PC-3 (cell line): ENCODE measurements at regions not wholly inside any gene's neighbourhood (a gene's known extent, or its start where the extent isn't known, plus 50 kb on each side); places are given as distances from the start of the nearest gene placed in this dataset.

ENCODE experiments used
- ATAC-seq: fragments of 200-7000 bp; cut with Tn5 transposase; 2 replicates; pipeline ENCODE4 v1.9.1; 2020; ENCODE audit warnings: mild to moderate bottlenecking, moderate library complexity
- BruUV-seq: library from RNA; stranded (reverse); fragments of 400-500 nt; replicated peaks from 2 replicates; lab custom pipeline; 2021; lab: Mats Ljungman, UMichigan
- CTCF ChIA-PET: fragments of 300-600 bp; sonication (Branson Sonifier 250); formaldehyde crosslinking; loops from one replicate; lab custom pipeline; 2022; ENCODE audit warnings: antibody characterized with exemption; lab: Charles Lee
- POLR2A ChIA-PET: fragments of 300-600 bp; sonication (Branson Sonifier 250); formaldehyde crosslinking; loops from one replicate; lab custom pipeline; 2022; ENCODE audit warnings: antibody characterized with exemption; ENCODE audit not compliant: unreplicated experiment; lab: Charles Lee
- DNase-seq: peaks from one replicate; pipeline ENCODE4 v3.0.0-alpha.2; 2015
- H2AFZ ChIP-seq: fragments of 300-600 bp; sonication (generic); 2 replicates; pipeline ENCODE4 v1.6.0; 2016; ENCODE audit warnings: antibody characterized with exemption, low read length
- H3F3A ChIP-seq: fragments of 300-600 bp; sonication (generic); one replicate; pipeline ENCODE4 v1.6.0; 2017; ENCODE audit warnings: antibody characterized with exemption, low read length, control low read depth, mild to moderate bottlenecking; ENCODE audit not compliant: unreplicated experiment
- H3K27ac ChIP-seq: fragments of 300-600 bp; sonication (generic); 2 replicates; pipeline ENCODE4 v1.5.1; 2016; ENCODE audit warnings: mild to moderate bottlenecking, low read length
- H3K27me3 ChIP-seq: fragments of 300-600 bp; sonication (generic); 2 replicates; pipeline ENCODE4 v1.6.1; 2016; ENCODE audit warnings: low read length, mixed read lengths
- H3K36me3 ChIP-seq: fragments of 300-600 bp; sonication (generic); 2 replicates; pipeline ENCODE4 v1.6.1; 2016; ENCODE audit warnings: low read depth, mixed run types, low read length, mixed read lengths
- H3K4me1 ChIP-seq: fragments of 300-600 bp; sonication (generic); 2 replicates; pipeline ENCODE4 v1.5.1; 2016; ENCODE audit warnings: low read length; ENCODE audit not compliant: insufficient read depth
- H3K4me2 ChIP-seq: fragments of 300-600 bp; sonication (generic); 2 replicates; pipeline ENCODE4 v1.6.0; 2016; ENCODE audit warnings: low read length
- H3K4me3 ChIP-seq: fragments of 300-600 bp; sonication (generic); 2 replicates; pipeline ENCODE4 v1.5.1; 2016; ENCODE audit warnings: mild to moderate bottlenecking, low read length, mixed read lengths
- H3K79me2 ChIP-seq: fragments of 300-600 bp; sonication (generic); 2 replicates; pipeline ENCODE4 v1.6.1; 2017; ENCODE audit warnings: low read length, mixed read lengths
- H3K9ac ChIP-seq: fragments of 300-600 bp; sonication (generic); 2 replicates; pipeline ENCODE4 v1.6.0; 2016; ENCODE audit warnings: mild to moderate bottlenecking, low read length
- H3K9me2 ChIP-seq: fragments of 300-600 bp; sonication (generic); replicated peaks from 2 replicates; pipeline ENCODE4 v1.6.1; 2016; ENCODE audit warnings: mixed run types, low read length, mixed read lengths
- H3K9me3 ChIP-seq: fragments of 300-600 bp; sonication (generic); 2 replicates; pipeline ENCODE4 v1.6.1; 2016; ENCODE audit warnings: low read length, mixed read lengths
- H4K20me1 ChIP-seq: fragments of 300-600 bp; sonication (generic); 2 replicates; pipeline ENCODE4 v1.6.1; 2016; ENCODE audit warnings: low read length, mixed read lengths
- CTCF ChIP-seq: fragments of 300-600 bp; sonication (generic); conservative IDR thresholded peaks from 2 replicates; pipeline ENCODE4 v1.5.1; 2017; ENCODE audit warnings: antibody characterized with exemption, low read depth, mild to moderate bottlenecking, low read length
- EZH2 ChIP-seq: fragments of 300-600 bp; sonication (generic); IDR thresholded peaks from one replicate; pipeline ENCODE4 v1.6.1; 2017; ENCODE audit warnings: antibody characterized with exemption, mild to moderate bottlenecking, low read length; ENCODE audit not compliant: unreplicated experiment
- EZH2phosphoT487 ChIP-seq: fragments of 300-600 bp; sonication (generic); IDR thresholded peaks from 2 replicates; pipeline ENCODE4 v1.6.1; 2018; ENCODE audit warnings: mild to moderate bottlenecking, antibody characterized with exemption, low read length, borderline replicate concordance
- intact Hi-C: fragments of 100-400 bp; cut with micrococcal nuclease; formaldehyde crosslinking; loops from 2 replicates; pipeline ENCODE4 v1.9.0; 2023

- H3K9ac ChIP-seq: peak overlapping the region; percentile 100
- H2AFZ ChIP-seq: no peak overlapping the region
- no peaks in the 10 kb centered on the region for H3K27me3 ChIP-seq
- no peaks in the 10 kb centered on the region for H3K36me3 ChIP-seq
- no peaks in the 10 kb centered on the region for H3K9me2 ChIP-seq
- CTCF ChIA-PET: no interaction called here
- peak overlapping the region; percentile 44; the same call in 1 of the 2 replicates for H3K4me3 ChIP-seq
- no peaks in the 10 kb centered on the region for H3K9me3 ChIP-seq
- H4K20me1 ChIP-seq: no peaks in the 10 kb centered on the region
- intact Hi-C loops: loop anchor here (5.0 kb wide), 1 partner anchor 645 kb away; no protein-coding TSS in a partner anchor
- H3K4me1 ChIP-seq: peaks cover 38% of the 10 kb centered on the region
- TSS peak; percentile 73 for BruUV-seq
- H3F3A ChIP-seq: peaks cover 5% of the 10 kb centered on the region
- POLR2A ChIA-PET: interaction anchor here (0.7 to 1.4 kb wide), 4 partner anchors 17 to 157 kb away, joined by 3 to 6 read pairs (median 3); no protein-coding TSS in a partner anchor
- DNase-seq: no peak
- peak overlapping the region; percentile 49 for H3K4me2 ChIP-seq
- peak; percentile 40 for ATAC-seq
- H3K79me2 ChIP-seq: no peaks in the 10 kb centered on the region
- TF ChIP-seq CTCF: no peak
- TF ChIP-seq EZH2phosphoT487: no peak
- TF ChIP-seq EZH2: no peak
- peak overlapping the region; percentile 100 for H3K27ac ChIP-seq
These were observed 504.7 kb downstream of the CCDC171 start for GRCh38 chr9:16057541-16057940.

- Histone ChIP-seq H3K79me2 (no peaks in the 10 kb centered on the region), H3K4me1 (peaks cover 42% of the 10 kb centered on the region), H4K20me1 (no peaks in the 10 kb centered on the region), H2AFZ (no peak overlapping the region), H3K4me3 (no peak overlapping the region), H3K9me3 (no peaks in the 10 kb centered on the region), H3K27ac (peak overlapping the region; percentile 100), H3K9ac (peak overlapping the region; percentile 100), H3K27me3 (no peaks in the 10 kb centered on the region), H3F3A (peaks cover 5% of the 10 kb centered on the region), H3K36me3 (no peaks in the 10 kb centered on the region), H3K9me2 (no peaks in the 10 kb centered on the region), H3K4me2 (peak overlapping the region; percentile 33)
- no TSS peak for BruUV-seq
- TF ChIP-seq CTCF: peak; percentile 55
- TF ChIP-seq EZH2: no peak
- CTCF ChIA-PET: no interaction called here
- ATAC-seq (peak; percentile 76), DNase-seq (peak; percentile 93)
- intact Hi-C loops: loop anchor here (1.0 to 5.0 kb wide), 3 partner anchors 18 to 644 kb away; no protein-coding TSS in a partner anchor
- POLR2A ChIA-PET: interaction anchor here (0.6 to 1.4 kb wide), 5 partner anchors 18 to 1280 kb away, joined by 3 to 6 read pairs (median 4); no protein-coding TSS in a partner anchor
These were observed 505.3 kb downstream of the CCDC171 start for GRCh38 chr9:16058131-16058549.

- peak overlapping the region; percentile 27; the same call in 1 of the 2 replicates for H3K9ac ChIP-seq
- peaks cover 64% of the 10 kb centered on the region for H3K4me1 ChIP-seq
- no peak overlapping the region for H3K4me2 ChIP-seq
- H3K27me3 ChIP-seq: no peaks in the 10 kb centered on the region
- ChIA-PET POLR2A (no interaction called here), CTCF (no interaction called here)
- H3K9me3 ChIP-seq: no peaks in the 10 kb centered on the region
- TF ChIP-seq EZH2phosphoT487 (no peak), EZH2 (no peak), CTCF (no peak)
- no peak overlapping the region for H2AFZ ChIP-seq
- DNase-seq (no peak), ATAC-seq (no peak)
- BruUV-seq: no TSS peak
- H3F3A ChIP-seq: peaks cover 5% of the 10 kb centered on the region
- no peaks in the 10 kb centered on the region for H3K36me3 ChIP-seq
- no peak overlapping the region for H3K4me3 ChIP-seq
- H4K20me1 ChIP-seq: no peaks in the 10 kb centered on the region
- peak overlapping the region; percentile 31 for H3K27ac ChIP-seq
- no peaks in the 10 kb centered on the region for H3K79me2 ChIP-seq
- H3K9me2 ChIP-seq: no peaks in the 10 kb centered on the region
- intact Hi-C loops: loop anchor here (5.0 kb wide), 1 partner anchor 132 kb away; no protein-coding TSS in a partner anchor
These were observed 507.7 kb downstream of the CCDC171 start for GRCh38 chr9:16060436-16061129.
